ENCODE measurements at regions not wholly inside any gene's neighbourhood (a gene's known extent, or its start where the extent isn't known, plus 50 kb on each side); places are given as distances from the start of the nearest gene placed in this dataset.
A peak's percentile ranks its signal among the peaks of the same experiment; 100 is the strongest.

DNA sequence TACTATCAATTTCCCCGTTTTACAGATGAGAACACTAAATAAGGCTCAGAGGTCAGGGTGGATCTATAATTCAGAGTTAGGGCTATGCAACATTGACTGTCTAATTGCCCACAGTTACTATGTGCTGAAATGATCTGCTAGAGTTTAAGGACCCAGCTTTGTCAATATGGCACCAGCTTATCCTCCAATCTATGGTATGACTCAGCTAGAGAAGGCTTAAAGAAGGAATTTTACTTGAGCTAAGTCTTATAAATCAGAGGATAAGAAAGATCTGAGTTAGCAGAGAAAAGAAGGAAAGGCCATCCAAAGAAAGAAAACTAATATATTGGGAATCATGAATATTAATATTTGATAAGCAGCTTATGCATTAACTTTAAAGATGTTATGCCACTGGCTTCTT lies 78.1 kb downstream of the ASB9 start:
- DNase-seq (ENCODE audit: low read depth), result no peak

DNA sequence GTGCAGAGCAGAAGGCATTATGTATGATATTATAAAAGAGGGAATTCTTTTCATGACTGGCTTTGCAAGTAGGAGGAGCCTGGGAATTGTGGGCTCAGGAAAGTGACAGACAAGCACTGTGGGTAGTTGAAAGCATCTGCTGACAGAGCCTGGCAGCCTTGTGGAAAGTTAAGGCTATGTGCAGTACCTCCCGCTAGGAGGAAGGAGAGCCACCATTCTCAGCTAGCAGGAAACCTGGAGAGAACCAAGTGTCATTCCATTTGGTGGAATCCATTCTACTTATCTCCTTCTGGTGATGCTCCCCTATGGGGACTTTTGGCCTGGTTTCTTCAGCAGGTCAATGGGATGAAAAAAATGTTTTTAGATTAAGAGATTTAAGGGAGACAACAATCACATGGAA lies 81.8 kb downstream of the ASB9 start:
- DNase-seq (ENCODE audit: low read depth), result no peak

DNA sequence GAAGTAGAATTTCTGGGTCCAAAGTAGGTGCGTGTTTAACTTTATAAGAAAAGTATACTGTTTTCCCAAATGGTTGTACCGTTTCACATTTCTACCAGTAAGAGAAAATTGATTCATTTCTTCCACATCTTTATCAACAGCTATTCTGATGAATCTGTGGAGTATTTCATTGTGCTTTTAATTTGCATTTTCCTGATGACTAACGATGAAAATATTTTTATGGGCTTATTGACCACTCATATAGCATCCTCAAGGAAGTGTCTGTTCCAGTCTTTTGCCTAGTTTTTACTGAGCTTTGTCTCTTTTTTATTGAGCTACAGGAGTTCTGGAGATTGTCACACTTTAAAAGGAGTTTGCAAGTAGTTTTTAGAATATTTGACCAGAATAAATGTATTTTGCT lies 92.6 kb downstream of the ASB9 start:
- no peak for DNase-seq (ENCODE audit: low read depth)

DNA sequence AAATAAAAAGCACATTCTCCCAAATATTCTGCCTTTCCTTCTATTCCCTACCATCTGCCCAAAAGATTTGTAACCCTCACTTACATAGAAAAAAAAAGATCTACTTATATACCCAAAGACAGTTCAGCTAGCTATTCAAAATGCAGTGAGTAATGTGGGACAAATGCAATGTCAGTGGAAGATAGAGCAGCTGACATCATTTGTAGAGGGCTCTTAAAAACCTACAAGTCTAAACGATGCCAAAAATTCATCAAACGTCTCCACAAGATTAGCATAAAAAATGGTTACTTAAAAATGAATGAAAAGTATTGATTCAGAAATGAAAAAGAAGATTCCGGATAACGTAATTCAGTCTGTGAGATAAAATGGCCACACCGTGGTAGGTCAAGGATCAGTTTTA lies 96.5 kb downstream of the ASB9 start:
- no peak for DNase-seq (ENCODE audit: low read depth)

GRCh38 chrX:15170927-15171326 lies 99.0 kb downstream of the ASB9 start:
- no peak for DNase-seq (ENCODE audit: low read depth)

GRCh38 chrX:15167826-15168225 lies 102.1 kb downstream of the ASB9 start:
- DNase-seq (ENCODE audit: low read depth), result no peak

GRCh38 chrX:15165832-15166231 lies 104.1 kb downstream of the ASB9 start:
- no peak for DNase-seq (ENCODE audit: low read depth)

DNA sequence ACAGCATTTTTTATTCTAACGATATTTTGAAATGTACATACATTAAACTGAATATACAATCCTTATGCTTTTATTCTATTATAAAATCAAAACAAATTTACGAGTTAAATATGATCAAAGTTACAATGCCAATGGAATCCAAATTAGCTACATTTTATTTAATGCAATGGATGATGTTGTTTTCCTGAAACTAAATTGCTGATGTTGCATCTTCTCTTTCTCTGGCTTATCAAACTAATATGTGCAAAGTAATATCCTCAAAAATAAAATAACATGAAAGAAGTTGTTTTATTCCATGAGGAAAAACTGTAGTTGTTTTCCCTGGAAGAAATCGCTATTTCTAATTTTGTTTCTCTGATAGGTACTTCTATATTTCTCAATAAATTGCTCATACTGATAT lies 106.8 kb downstream of the ASB9 start:
- DNase-seq (ENCODE audit: low read depth), result no peak

GRCh38 chrX:15160558-15161095 lies 109.3 kb downstream of the ASB9 start:
- no peak for DNase-seq (ENCODE audit: low read depth)

DNA sequence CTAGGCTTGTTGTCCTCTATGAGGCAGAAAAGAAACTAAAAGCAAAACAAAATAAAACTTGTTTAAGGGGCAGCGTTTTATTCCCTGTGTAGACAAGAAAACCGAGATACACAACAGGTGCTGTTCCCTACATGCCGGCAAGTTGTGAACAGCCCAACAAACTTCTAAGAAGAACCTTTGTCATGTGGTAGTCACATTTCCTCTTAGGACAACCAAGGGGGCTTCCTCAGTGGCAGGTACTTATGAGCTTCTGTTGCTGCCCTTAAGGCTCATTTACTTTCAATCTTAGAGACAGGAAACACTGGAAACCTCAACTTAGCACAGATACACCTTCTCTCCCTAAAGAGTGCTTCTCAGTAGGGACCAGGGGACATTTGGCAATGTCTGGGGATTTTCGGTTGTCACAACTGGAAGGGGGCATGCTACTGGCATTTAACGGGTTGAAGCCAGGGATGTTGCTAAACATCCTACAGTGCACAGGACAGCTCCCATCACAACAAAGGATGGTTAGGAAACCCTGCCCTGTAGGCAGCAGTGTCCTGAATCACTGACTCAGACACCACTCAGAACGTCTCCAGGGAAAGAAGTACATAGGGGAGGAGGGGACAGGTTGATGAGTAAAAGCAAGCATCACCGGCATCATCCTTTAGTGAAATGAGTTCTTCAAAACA lies 111.0 kb downstream of the ASB9 start:
- DNase-seq (ENCODE audit: low read depth), result no peak

DNA sequence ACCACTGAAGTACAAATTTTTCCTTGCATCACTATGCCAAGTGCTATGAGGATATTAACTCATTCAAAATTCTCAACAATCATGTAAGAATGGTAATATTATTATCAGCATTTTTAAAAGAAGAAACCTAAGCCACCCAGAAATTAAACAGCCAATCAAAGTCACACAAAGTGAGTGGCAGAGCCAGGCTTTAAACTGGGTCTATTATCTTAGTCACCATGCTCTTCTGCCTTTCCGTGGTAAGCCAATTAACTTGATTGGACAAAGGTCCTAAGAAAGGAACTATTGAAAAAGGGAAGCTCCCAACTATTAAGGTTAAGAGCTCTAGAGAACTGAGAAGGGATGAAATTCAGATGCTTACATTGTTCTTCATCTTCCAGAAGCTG lies 111.5 kb downstream of the ASB9 start:
- DNase-seq (ENCODE audit: low read depth), result no peak

DNA sequence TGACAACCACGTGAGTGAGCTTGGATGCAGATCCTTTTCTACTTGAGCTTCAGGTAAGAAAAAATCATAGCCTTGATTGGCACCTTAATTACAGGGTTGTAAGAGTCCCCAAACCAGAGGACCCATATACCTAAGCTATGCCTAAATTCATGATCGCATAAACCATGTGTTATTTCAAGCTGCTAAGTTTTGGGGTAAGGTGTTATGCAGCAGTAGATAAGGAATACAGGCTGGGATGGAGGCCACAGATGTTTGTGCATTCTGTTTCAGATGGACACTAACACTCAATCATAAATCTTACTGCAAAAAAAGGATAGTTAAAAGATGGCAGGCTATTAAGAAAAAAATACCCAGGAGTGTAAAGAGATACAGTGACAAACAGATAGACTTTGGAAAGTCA lies 112.3 kb downstream of the ASB9 start:
- no peak for DNase-seq (ENCODE audit: low read depth)

GRCh38 chrX:15151267-15152186 lies 118.4 kb downstream of the ASB9 start:
- no peak for DNase-seq (ENCODE audit: low read depth)

DNA sequence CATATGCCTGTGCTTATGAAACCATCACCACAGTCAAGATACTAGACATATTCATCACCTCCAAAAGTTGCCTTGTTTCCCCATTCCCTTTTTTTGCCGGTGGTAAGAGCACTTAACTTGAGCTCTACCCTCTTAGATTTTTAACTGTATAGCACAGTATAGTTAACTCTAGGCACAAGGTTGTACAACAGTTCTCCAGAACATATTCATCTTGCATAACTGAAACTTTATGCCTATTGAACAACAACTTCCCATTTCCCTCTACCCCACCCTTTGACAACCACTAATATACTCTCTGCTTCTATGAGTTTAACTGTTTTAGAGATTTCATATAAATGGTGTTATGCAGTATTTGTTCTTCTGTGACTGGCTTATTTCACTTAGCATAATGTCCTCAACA lies 119.3 kb downstream of the ASB9 start:
- DNase-seq (ENCODE audit: low read depth), result no peak

DNA sequence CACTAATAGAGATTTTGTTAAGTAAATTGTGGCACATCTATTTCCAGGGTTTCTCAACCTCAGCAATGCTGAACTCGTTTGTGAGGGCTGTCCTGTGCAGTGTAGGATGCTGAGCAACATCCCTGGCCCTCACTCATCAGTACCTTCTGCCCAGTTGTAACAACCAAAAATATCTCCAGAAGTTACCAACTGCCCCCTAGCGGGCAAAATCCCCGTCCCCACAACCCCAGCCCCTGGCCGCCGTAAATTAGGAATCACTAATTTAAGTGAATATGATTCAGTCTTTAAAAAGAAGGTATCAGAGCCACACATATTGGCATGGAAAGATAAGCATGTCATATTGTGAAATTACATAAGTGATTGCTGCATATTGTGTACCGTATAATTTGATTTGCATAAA lies 123.4 kb downstream of the ASB9 start:
- no peak for DNase-seq (ENCODE audit: low read depth)

- no peak for DNase-seq (ENCODE audit: low read depth)
Measured at GRCh38 chrX:15143825-15144121, 126.1 kb downstream of the ASB9 start.

- peak; percentile 14 for DNase-seq (ENCODE audit: low read depth)
Measured at GRCh38 chrX:15143050-15143824, 126.6 kb downstream of the ASB9 start.

GRCh38 chrX:15142084-15142715 lies 127.7 kb downstream of the ASB9 start:
- no peak for DNase-seq (ENCODE audit: low read depth)

GRCh38 chrX:15136795-15137194 lies 133.1 kb downstream of the ASB9 start:
- DNase-seq (ENCODE audit: low read depth), result no peak

- no peak for DNase-seq (ENCODE audit: low read depth)
Measured at GRCh38 chrX:15129412-15129811, 140.5 kb downstream of the ASB9 start.

- no peak for DNase-seq (ENCODE audit: low read depth)
Measured at GRCh38 chrX:15128861-15129260, 141.0 kb downstream of the ASB9 start.

GRCh38 chrX:15127010-15127409 lies 142.9 kb downstream of the ASB9 start:
- no peak for DNase-seq (ENCODE audit: low read depth)
